A673 (cell line): ENCODE measurements at regions not wholly inside any gene's neighbourhood (a gene's known extent, or its start where the extent isn't known, plus 50 kb on each side); places are given as distances from the start of the nearest gene placed in this dataset.

Experiments
- EZH2 ChIP-seq: fragments of 200-600 bp; sonication (generic); IDR thresholded peaks from 2 replicates; pipeline ENCODE4 v1.6.1; 2017; ENCODE audit warnings: borderline replicate concordance, low read depth, mild to moderate bottlenecking, mixed read lengths, antibody characterized with exemption, low read length; ENCODE audit not compliant: poor library complexity, severe bottlenecking
- TF ChIP-seq, protein P1 (sequence below): fragments of 300-800, 200-600 bp; sonication (generic); conservative IDR thresholded peaks from 2 replicates; pipeline ENCODE4 v1.5.1; 2017; ENCODE audit warnings: low read depth, mild to moderate bottlenecking, antibody characterized with exemption, low read length, moderate library complexity, mixed read lengths

GRCh38 chr1:185515696-185516095 lies 198.7 kb upstream of the IVNS1ABP start:
- TF ChIP-seq, protein P1, sequence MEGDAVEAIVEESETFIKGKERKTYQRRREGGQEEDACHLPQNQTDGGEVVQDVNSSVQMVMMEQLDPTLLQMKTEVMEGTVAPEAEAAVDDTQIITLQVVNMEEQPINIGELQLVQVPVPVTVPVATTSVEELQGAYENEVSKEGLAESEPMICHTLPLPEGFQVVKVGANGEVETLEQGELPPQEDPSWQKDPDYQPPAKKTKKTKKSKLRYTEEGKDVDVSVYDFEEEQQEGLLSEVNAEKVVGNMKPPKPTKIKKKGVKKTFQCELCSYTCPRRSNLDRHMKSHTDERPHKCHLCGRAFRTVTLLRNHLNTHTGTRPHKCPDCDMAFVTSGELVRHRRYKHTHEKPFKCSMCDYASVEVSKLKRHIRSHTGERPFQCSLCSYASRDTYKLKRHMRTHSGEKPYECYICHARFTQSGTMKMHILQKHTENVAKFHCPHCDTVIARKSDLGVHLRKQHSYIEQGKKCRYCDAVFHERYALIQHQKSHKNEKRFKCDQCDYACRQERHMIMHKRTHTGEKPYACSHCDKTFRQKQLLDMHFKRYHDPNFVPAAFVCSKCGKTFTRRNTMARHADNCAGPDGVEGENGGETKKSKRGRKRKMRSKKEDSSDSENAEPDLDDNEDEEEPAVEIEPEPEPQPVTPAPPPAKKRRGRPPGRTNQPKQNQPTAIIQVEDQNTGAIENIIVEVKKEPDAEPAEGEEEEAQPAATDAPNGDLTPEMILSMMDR = no peak
- TF ChIP-seq EZH2 = no peak
